ENCODE measurements at regions not wholly inside any gene's neighbourhood (a gene's known extent, or its start where the extent isn't known, plus 50 kb on each side); places are given as distances from the start of the nearest gene placed in this dataset.

- Mint-ChIP-seq H3K27me3 (ENCODE audit: unreplicated experiment) (peaks cover 1% of the 10 kb centered on the region), H3K27ac (ENCODE audit: unreplicated experiment) (no peak overlapping the region), H3K4me3 (ENCODE audit: unreplicated experiment) (no peak overlapping the region), H3K4me1 (ENCODE audit: unreplicated experiment) (no peaks in the 10 kb centered on the region), H3K9me3 (ENCODE audit: unreplicated experiment) (no peaks in the 10 kb centered on the region), H3K36me3 (ENCODE audit: low read depth, unreplicated experiment) (no peaks in the 10 kb centered on the region)
- DNase-seq (ENCODE audit: low spot score), result no peak
- TF ChIP-seq CTCF (IDR thresholded peaks at IDR 0.05; ENCODE audit: unreplicated experiment), result no peak
Observed at GRCh38 chr14:65928995-65929394, 516.5 kb downstream of the FUT8 start.

GRCh38 chr14:65933400-65934069, 521.0 kb downstream of the FUT8 start:
- Mint-ChIP-seq H3K4me3 (ENCODE audit: unreplicated experiment) (no peak overlapping the region), H3K9me3 (ENCODE audit: unreplicated experiment) (no peaks in the 10 kb centered on the region), H3K27me3 (ENCODE audit: unreplicated experiment) (peaks cover 1% of the 10 kb centered on the region), H3K36me3 (ENCODE audit: low read depth, unreplicated experiment) (no peaks in the 10 kb centered on the region), H3K4me1 (ENCODE audit: unreplicated experiment) (peaks cover 8% of the 10 kb centered on the region), H3K27ac (ENCODE audit: unreplicated experiment) (no peak overlapping the region)
- no peak for DNase-seq (ENCODE audit: low spot score)
- TF ChIP-seq CTCF (IDR thresholded peaks at IDR 0.05; ENCODE audit: unreplicated experiment), result no peak

GRCh38 chr14:65934070-65934435, 521.5 kb downstream of the FUT8 start:
- peaks cover 1% of the 10 kb centered on the region for H3K27me3 Mint-ChIP-seq (ENCODE audit: unreplicated experiment)
- H3K4me1 Mint-ChIP-seq (ENCODE audit: unreplicated experiment), result peaks cover 8% of the 10 kb centered on the region
- H3K36me3 Mint-ChIP-seq (ENCODE audit: low read depth, unreplicated experiment), result no peaks in the 10 kb centered on the region

GRCh38 chr14:65936342-65936975, 523.9 kb downstream of the FUT8 start:
- Mint-ChIP-seq H3K27ac (ENCODE audit: unreplicated experiment) (no peak overlapping the region), H3K9me3 (ENCODE audit: unreplicated experiment) (no peaks in the 10 kb centered on the region), H3K36me3 (ENCODE audit: low read depth, unreplicated experiment) (no peaks in the 10 kb centered on the region), H3K4me3 (ENCODE audit: unreplicated experiment) (no peak overlapping the region), H3K4me1 (ENCODE audit: unreplicated experiment) (peaks cover 8% of the 10 kb centered on the region), H3K27me3 (ENCODE audit: unreplicated experiment) (no peaks in the 10 kb centered on the region)
- peak; percentile 22 for TF ChIP-seq CTCF (IDR thresholded peaks at IDR 0.05; ENCODE audit: unreplicated experiment)
- no peak for DNase-seq (ENCODE audit: low spot score)

More at GRCh38 chr14:65934070-65934435, 521.5 kb downstream of the FUT8 start:
- no peak for DNase-seq (ENCODE audit: low spot score)
- Mint-ChIP-seq H3K27ac (ENCODE audit: unreplicated experiment) (no peak overlapping the region), H3K9me3 (ENCODE audit: unreplicated experiment) (no peaks in the 10 kb centered on the region), H3K4me3 (ENCODE audit: unreplicated experiment) (no peak overlapping the region)
- no peak for TF ChIP-seq CTCF (IDR thresholded peaks at IDR 0.05; ENCODE audit: unreplicated experiment)
